Femur (tissue), 1 donor: ENCODE measurements at regions not wholly inside any gene's neighbourhood (a gene's known extent, or its start where the extent isn't known, plus 50 kb on each side); places are given as distances from the start of the nearest gene placed in this dataset.
"Not testable (repeated sequence)": the region's sequence is repeated elsewhere in the genome, so short reads cannot be mapped to it uniquely, and the experiment has no call there.

Experiments used
- DNase-seq: peaks from one replicate; pipeline ENCODE4 v3.0.0-alpha.2; 2017

DNA sequence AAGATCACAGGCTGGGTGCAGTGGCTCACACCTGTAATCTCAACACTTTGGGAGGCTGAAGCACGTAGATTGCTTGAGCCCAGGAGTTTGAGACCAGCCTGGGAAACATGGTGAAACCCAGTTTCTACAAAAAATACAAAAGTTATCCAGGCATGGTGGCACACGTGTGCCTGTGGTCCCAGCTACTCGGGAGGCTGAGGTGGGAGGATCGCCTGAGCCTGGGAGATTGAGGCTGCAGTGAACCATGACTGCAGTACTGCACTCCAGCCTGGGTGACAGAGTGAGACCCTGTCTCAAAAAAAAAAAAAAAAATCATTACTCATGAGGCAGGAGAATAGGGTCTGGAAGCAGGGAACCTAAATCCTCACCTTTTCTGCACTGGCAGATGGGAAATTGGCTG lies 79.1 kb upstream of the CLDN5 start:
- DNase-seq, result not testable (repeated sequence)

DNA sequence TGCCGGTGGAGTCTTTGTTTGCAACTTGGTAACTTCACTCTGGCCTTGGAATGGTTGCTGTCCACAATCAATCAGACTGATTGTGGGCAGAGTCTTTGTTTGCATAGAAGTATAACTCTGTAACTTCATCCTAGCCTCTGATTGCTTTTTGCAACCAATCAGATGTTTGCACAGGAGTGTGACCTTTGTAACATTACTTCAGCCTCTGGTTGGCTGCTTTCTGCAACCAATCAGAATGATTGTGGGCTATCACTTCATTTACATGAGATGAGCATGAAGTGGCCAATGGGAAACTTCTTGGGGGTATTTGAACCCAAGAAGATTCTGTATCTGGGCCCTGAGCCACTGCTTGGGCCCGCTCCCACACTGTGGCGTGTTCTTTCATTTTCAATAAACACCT lies 79.6 kb upstream of the CLDN5 start:
- no peak for DNase-seq

- DNase-seq, result peak; percentile 41
These were observed 80.6 kb upstream of the CLDN5 start for GRCh38 chr22:19604711-19605268.

DNA sequence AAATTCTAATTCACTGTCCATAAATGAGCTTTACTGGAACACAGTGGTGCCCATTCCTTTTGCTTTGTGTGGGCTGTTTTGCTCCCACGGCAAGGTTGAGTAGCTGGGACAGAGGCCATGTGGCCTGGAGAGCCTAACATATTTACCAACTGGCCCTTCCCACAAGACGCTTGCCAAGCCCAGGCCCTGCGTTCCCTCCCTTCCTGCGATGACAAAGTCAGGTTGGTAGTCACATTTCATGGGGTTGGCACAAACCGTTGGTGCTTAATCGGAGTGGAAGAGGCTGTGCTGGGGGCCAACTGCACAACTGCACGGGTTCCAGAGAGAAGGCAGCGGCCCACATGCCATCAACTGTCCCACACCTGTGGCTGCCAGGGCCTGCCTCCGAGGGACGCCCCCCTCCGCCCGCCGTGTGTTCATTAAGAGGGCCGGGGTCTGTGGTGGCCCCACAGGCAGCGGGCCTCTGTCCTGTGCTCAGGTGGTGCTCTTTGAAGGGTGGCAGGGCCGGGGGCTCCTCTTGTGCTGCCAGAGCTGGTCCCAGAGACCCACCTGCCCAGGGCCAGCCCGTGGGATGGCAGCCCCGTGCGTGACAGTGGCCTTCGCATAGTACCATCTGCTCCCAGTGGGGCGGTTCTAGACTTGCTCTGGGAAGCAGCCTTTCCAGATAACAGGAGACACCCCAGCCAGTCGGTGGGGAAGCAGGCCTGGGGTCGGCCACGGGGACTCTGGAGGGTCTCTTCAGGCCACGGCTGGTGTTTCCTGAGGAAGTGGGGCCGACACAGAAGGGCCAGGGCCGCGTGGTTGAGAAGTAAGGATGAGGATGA lies 81.5 kb upstream of the CLDN5 start:
- no peak for DNase-seq

GRCh38 chr22:19606332-19607191 lies 82.4 kb upstream of the CLDN5 start:
- DNase-seq, result no peak

DNA sequence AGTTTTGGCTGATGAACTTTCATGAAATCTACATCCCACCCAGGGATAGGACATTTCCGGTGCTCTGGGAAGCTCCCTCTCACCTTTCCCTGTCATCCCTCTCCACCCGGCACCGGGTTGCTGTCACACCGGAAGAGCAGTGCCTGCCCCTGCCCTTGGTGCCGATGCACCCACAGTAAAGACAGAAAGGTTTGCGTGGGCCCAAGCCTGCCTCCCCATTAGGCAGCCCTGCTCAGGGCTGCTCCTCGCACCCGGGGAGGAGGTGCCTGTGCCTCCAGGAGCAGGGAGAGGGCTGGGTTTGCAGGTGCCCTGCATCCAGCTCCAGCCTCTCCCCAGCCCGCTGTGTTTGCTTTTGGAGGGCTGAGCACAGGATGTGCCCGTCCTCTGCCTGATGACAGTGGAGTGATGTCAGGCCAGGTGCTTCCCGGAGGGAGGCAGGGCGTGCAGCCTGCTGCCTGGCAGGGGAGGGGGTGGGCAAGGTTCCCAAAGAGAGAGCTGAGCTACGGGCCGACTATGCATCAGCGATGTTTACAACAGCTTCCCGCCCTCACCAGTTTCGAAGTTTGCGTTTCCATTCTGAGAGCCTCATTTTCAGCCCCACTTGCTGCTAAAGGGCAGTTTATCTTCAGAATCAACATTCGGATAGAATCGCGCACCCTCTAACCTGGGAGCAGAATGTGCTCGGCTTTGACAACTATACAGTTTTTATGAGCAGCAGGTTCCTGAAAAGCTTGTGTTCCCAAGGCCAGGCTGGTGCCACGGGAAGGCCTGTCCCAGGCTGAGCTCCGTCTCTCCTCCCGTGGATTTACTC lies 83.2 kb upstream of the CLDN5 start:
- peak; percentile 41 for DNase-seq

GRCh38 chr22:19608003-19608690 lies 83.9 kb upstream of the CLDN5 start:
- DNase-seq, result no peak

GRCh38 chr22:19609753-19610152 lies 85.5 kb upstream of the CLDN5 start:
- DNase-seq, result not testable (repeated sequence)

DNA sequence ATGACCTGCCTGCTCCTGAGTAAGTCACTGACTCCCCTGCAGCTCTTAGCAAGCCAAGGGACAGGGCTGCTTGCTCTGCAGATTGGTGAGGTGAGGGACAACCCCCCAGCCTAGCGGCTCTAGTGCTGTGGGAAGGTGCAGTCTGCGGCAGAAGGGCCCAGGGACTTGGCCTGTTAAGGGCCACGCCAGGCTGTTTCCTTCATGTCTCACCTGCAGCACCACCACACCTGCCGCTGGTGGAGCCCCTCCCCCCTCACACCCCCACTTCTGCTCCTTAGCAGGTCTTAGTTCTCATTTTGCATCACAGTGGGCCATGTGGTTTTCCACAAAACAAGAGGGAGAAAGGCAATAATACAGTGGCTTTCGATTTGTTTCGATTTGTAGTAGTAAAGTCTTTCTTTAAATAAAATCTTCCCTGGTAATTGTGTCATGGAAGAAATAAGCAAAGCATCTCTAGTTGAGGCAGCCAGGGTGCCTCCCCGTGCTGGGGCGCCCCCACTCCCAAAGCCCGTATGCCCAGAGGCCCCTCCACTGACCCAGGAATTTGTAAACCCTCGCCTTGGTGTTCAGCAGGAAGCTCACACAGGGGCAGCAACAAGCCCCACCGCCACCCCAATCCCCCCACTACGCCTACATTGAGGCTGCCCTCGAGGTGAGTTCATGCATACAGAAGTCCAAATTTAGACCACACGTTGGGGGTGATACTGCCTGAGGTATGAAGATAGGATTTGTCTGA lies 86.5 kb upstream of the CLDN5 start:
- DNase-seq, result no peak

GRCh38 chr22:19611590-19611989 lies 87.4 kb upstream of the CLDN5 start:
- DNase-seq, result no peak

- no peak for DNase-seq
These were observed 88.8 kb upstream of the CLDN5 start for GRCh38 chr22:19612866-19613572.

- no peak for DNase-seq
These were observed 90.3 kb upstream of the CLDN5 start for GRCh38 chr22:19614536-19614863.

DNA sequence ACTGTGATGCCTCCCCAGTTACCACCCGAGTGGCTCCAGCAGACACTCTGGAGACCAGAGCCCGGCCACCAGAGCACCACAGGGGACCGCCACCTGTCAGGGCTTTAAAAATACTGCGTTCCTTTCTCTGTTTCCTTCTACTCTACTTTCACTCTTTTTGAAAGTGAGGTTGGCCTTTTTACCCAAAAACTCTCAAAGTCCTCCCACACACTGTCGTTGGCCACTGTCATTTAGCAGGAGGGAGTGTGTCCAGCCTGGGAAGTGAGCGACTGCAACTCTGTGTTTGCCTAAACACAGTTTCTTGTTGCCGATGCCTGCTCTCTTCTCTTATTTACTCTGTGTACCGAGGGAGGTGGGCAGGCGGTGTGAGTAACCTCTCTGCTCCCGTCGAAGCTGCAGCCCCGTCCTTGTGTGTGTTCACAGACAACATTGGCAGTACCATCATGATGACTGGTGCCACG lies 90.8 kb upstream of the CLDN5 start:
- DNase-seq, result no peak

GRCh38 chr22:19615867-19616581 lies 91.8 kb upstream of the CLDN5 start:
- no peak for DNase-seq

GRCh38 chr22:19619144-19620009 lies 94.9 kb upstream of the SEPTIN5 start:
- DNase-seq, result no peak

GRCh38 chr22:19620742-19621371 lies 93.4 kb upstream of the SEPTIN5 start:
- no peak for DNase-seq

DNA sequence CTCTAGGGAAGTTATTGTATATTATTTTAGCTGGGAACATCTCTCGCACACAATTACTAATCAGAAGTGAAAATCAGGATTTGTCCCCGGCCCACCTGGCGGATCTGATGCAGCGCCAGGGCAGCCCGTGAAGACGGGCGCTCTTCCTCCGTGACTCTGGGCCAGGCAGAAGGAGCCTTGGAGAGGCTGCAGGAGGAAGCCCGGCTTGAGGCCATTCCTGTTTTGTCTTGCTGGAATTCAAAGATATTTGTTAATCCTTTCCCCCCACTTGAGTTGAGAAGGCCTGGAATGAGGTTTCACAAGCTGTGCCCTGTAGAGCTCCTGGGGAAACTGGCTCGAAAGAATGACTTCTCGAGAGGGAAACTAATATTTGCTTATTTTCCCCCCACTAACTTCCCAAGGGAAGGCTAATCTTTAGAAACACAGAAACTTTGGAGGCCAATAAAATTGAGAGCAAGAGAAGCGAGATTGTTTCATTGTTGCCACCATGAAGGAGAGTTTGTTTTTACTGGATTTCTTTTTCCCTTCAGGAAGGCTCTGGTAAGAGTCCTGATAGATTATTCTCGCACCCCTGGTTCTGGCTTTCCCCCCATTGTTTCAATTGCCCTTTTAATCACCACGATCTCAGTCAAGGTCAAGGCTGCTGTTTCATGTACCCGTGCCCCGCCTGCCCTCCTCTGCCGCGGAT lies 92.8 kb upstream of the SEPTIN5 start:
- no peak for DNase-seq

DNA sequence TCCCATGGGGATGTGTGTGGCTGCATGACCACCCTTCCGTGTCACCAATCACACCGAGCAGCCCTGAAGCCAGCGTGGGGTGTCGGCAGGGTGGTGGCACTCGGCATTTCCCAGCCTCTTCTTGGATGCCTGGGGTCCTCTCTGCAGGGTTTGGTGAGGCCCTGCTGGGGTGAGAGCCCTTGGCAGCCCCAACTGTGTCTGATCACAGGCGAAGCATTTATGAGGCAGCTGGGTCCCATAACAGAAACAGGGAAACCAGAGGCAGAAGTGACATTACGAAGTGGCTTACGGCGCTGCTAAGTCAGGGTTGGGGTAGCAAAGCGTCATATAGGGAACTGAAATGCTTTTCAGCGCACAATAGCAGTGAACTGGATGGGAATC lies 92.3 kb upstream of the SEPTIN5 start:
- DNase-seq, result no peak
